KMS-11 (cell line): ENCODE measurements at regions not wholly inside any gene's neighbourhood (a gene's known extent, or its start where the extent isn't known, plus 50 kb on each side); places are given as distances from the start of the nearest gene placed in this dataset.

ENCODE experiments used
- H2AFZ ChIP-seq: fragments of 200-600 bp; sonication (generic); 2 replicates; pipeline ENCODE4 v1.6.1; 2016; ENCODE audit warnings: antibody characterized with exemption, mixed run types, low read depth
- H3K27ac ChIP-seq: fragments of 200-600 bp; sonication (generic); 2 replicates; pipeline ENCODE4 v1.6.1; 2016; ENCODE audit warnings: mild to moderate bottlenecking, mixed run types
- H3K27me3 ChIP-seq: fragments of 200-600 bp; sonication (generic); 2 replicates; pipeline ENCODE4 v1.6.1; 2017; ENCODE audit warnings: mild to moderate bottlenecking, low read depth, mixed run types, moderate library complexity; ENCODE audit not compliant: insufficient read depth
- H3K36me3 ChIP-seq: fragments of 200-600 bp; sonication (generic); 2 replicates; pipeline ENCODE4 v1.6.1; 2017; ENCODE audit warnings: mild to moderate bottlenecking, mixed run types; ENCODE audit not compliant: insufficient read depth
- H3K4me1 ChIP-seq: fragments of 200-600 bp; sonication (generic); 2 replicates; pipeline ENCODE4 v1.6.1; 2016; ENCODE audit warnings: mild to moderate bottlenecking, low read depth, mixed run types; ENCODE audit not compliant: poor library complexity, severe bottlenecking
- H3K4me2 ChIP-seq: fragments of 200-600 bp; sonication (generic); 2 replicates; pipeline ENCODE4 v1.7.0; 2016; ENCODE audit warnings: mild to moderate bottlenecking, mixed run types
- H3K4me3 ChIP-seq: fragments of 200-600 bp; sonication (generic); IDR thresholded peaks from 2 replicates; pipeline ENCODE4 v1.6.1; 2017; ENCODE audit warnings: low read depth, low read length, mixed read lengths; ENCODE audit not compliant: insufficient read depth
- H3K79me2 ChIP-seq: fragments of 200-600 bp; sonication (generic); 2 replicates; pipeline ENCODE4 v1.6.1; 2016; ENCODE audit warnings: low read depth, mixed run types; ENCODE audit not compliant: insufficient read depth
- H3K9ac ChIP-seq: fragments of 200-600 bp; sonication (generic); 2 replicates; pipeline ENCODE4 v1.6.1; 2016; ENCODE audit warnings: mild to moderate bottlenecking, mixed run types
- H4K20me1 ChIP-seq: fragments of 200-600 bp; sonication (generic); 2 replicates; pipeline ENCODE4 v1.6.1; 2016; ENCODE audit warnings: mild to moderate bottlenecking, mixed run types; ENCODE audit not compliant: insufficient read depth
- CTCF ChIP-seq: fragments of 200-600 bp; sonication (generic); conservative IDR thresholded peaks from 2 replicates; pipeline ENCODE4 v1.6.1; 2017; ENCODE audit warnings: low read depth, mild to moderate bottlenecking, antibody characterized with exemption, low read length, moderate library complexity, mixed read lengths

DNA sequence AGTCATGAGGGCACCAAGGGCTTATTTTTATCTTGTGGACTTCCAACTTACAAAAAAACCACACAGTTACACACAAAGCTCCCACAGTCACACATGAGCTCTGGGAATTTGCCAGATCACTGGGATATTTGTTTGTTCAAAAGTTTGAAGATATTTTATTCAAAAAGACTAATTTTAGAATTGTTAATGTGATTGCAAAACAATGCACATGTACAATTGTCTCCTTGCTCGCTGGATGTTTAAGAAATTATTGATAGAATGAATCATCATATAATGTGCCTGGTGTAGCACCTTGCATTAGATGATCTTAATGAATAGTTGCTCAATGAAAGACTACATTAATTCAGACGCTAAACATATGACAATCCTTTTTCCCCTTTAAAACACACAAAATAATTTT, 570.3 kb downstream of the LMO4 start:
- H3K4me3 ChIP-seq, result no peak overlapping the region
- H3K4me2 ChIP-seq, result no peak overlapping the region
- H3K4me1 ChIP-seq, result no peaks in the 10 kb centered on the region
- no peaks in the 10 kb centered on the region for H3K36me3 ChIP-seq
- no peak overlapping the region for H2AFZ ChIP-seq
- H3K9ac ChIP-seq, result no peak overlapping the region
- H4K20me1 ChIP-seq, result no peaks in the 10 kb centered on the region
- TF ChIP-seq CTCF, result no peak
- H3K79me2 ChIP-seq, result no peaks in the 10 kb centered on the region
- H3K27ac ChIP-seq, result no peak overlapping the region
- H3K27me3 ChIP-seq, result no peaks in the 10 kb centered on the region

DNA sequence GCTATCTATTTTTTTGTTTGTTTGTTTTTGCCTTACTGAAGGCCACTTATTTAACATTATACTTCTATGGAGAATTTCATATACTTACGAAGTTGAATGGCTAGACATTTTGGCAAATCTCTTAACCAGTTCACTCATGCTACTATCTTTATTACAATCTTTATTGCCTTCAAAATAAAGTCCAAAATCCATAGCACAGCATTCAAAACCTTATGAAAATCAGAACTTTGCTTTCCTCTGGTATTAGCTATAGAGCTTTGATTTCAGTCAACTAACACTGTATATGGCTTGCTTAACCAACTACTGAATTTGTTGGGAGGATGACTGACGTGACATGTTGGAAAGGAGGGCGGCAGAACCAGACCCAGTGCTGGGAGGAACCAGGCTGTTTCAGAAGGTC, 571.1 kb downstream of the LMO4 start:
- Histone ChIP-seq H3K4me1 (no peaks in the 10 kb centered on the region), H3K4me3 (no peak overlapping the region), H3K9ac (no peak overlapping the region), H3K4me2 (no peak overlapping the region), H3K27me3 (no peaks in the 10 kb centered on the region), H4K20me1 (no peaks in the 10 kb centered on the region), H3K79me2 (no peaks in the 10 kb centered on the region), H3K27ac (no peak overlapping the region), H2AFZ (no peak overlapping the region), H3K36me3 (no peaks in the 10 kb centered on the region)
- TF ChIP-seq CTCF, result no peak

- no peaks in the 10 kb centered on the region for H4K20me1 ChIP-seq
- no peak for TF ChIP-seq CTCF
- no peak overlapping the region for H2AFZ ChIP-seq
- no peaks in the 10 kb centered on the region for H3K4me1 ChIP-seq
- H3K79me2 ChIP-seq, result no peaks in the 10 kb centered on the region
- no peaks in the 10 kb centered on the region for H3K27me3 ChIP-seq
- no peak overlapping the region for H3K4me2 ChIP-seq
- H3K36me3 ChIP-seq, result no peaks in the 10 kb centered on the region
- no peak overlapping the region for H3K9ac ChIP-seq
- no peak overlapping the region for H3K27ac ChIP-seq
- no peak overlapping the region for H3K4me3 ChIP-seq
Measured at GRCh38 chr1:87902830-87903229, 574.1 kb downstream of the LMO4 start.

- Histone ChIP-seq H3K4me3 (no peak overlapping the region), H3K36me3 (no peaks in the 10 kb centered on the region), H4K20me1 (no peaks in the 10 kb centered on the region), H2AFZ (no peak overlapping the region), H3K79me2 (no peaks in the 10 kb centered on the region), H3K27me3 (no peaks in the 10 kb centered on the region), H3K4me2 (no peak overlapping the region), H3K27ac (no peak overlapping the region), H3K4me1 (no peaks in the 10 kb centered on the region), H3K9ac (no peak overlapping the region)
- TF ChIP-seq CTCF, result no peak
Measured at GRCh38 chr1:87903242-87903641, 574.6 kb downstream of the LMO4 start.

GRCh38 chr1:87904651-87905050, 576.0 kb downstream of the LMO4 start:
- no peak overlapping the region for H3K4me3 ChIP-seq
- no peak for TF ChIP-seq CTCF

More at GRCh38 chr1:87904651-87905050, 576.0 kb downstream of the LMO4 start:
- Histone ChIP-seq H3K4me1 (no peaks in the 10 kb centered on the region), H3K4me2 (no peak overlapping the region), H3K36me3 (no peaks in the 10 kb centered on the region), H4K20me1 (no peaks in the 10 kb centered on the region), H3K27me3 (no peaks in the 10 kb centered on the region), H2AFZ (no peak overlapping the region), H3K27ac (no peak overlapping the region), H3K9ac (no peak overlapping the region), H3K79me2 (no peaks in the 10 kb centered on the region)
